Skeletal muscle tissue (tissue), 4 donors: ENCODE measurements at regions not wholly inside any gene's neighbourhood (a gene's known extent, or its start where the extent isn't known, plus 50 kb on each side); places are given as distances from the start of the nearest gene placed in this dataset. TPM values are rescaled to one million over a fixed set of nuclear protein-coding genes. Genes with fewer than 3 reads are reported as not detected.

ENCODE experiments used
- H3K27ac ChIP-seq: one replicate; pipeline ENCODE4 v1.7.0; 2013; ENCODE audit warnings: mild to moderate bottlenecking, low read depth, low read length, inconsistent platforms
- H3K27me3 ChIP-seq, 3 donors: one replicate each; pipeline ENCODE4 v1.7.0; 2013; ENCODE audit warnings: low read length in 3 of 3; ENCODE audit not compliant: control insufficient read depth in 3 of 3, insufficient read depth in 3 of 3
- H3K36me3 ChIP-seq, 3 donors: one replicate each; pipeline ENCODE4 v1.7.0; 2013; ENCODE audit warnings: low read length in 3 of 3; ENCODE audit not compliant: control insufficient read depth in 3 of 3, insufficient read depth in 3 of 3
- H3K4me1 ChIP-seq, 3 donors: one replicate each; pipeline ENCODE4 v1.7.0; 2013; ENCODE audit warnings: low read length in 3 of 3, mild to moderate bottlenecking in 3 of 3; ENCODE audit not compliant: control insufficient read depth in 3 of 3, insufficient read depth in 3 of 3
- H3K4me3 ChIP-seq, 3 donors: one replicate each; pipeline ENCODE4 v1.7.0; 2013; ENCODE audit warnings: low read length in 3 of 3
- H3K9ac ChIP-seq, 3 donors: one replicate each; pipeline ENCODE4 v1.7.0; 2013; ENCODE audit warnings: low read length in 3 of 3, mild to moderate bottlenecking in 3 of 3, moderate library complexity in 2 of 3, low read depth in 1 of 3
- H3K9me3 ChIP-seq, 3 donors: one replicate each; pipeline ENCODE4 v1.7.0; 2013; ENCODE audit warnings: low read length in 3 of 3; ENCODE audit not compliant: control insufficient read depth in 3 of 3
- small RNA-seq: library from RNA; depleted of rRNA; stranded (forward); fragments of <200 nt; gene quantifications from one replicate; pipeline ENCODE3, GENCODE V24; 2014
- donor health status: Osteomylitis.

DNA sequence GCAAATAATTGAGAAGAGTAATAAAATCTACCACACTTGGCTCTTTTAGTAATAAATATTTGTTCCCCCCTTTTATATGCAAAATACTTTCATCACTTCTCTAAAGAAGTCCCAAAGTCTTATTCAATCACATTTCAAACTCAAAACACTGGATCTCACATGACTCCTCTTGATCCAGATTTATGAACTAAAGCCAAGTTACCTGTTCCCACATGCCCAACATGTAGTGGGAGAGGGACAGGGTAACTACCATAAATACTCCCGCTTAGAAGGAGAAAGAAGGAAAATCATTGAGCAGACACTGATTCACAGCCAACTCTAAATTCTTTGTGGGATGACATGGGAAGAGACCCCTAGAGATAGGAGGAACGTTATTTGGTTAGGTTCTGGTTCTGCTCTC is 64.9 kb upstream of the PMFBP1 start:
- Histone ChIP-seq H3K27me3 (no peaks in the 10 kb centered on the region), H3K4me3 (no peak overlapping the region), H3K27ac (no peak overlapping the region), H3K4me1 (no peaks in the 10 kb centered on the region), H3K9ac (no peak overlapping the region), H3K9me3 (no peaks in the 10 kb centered on the region), H3K36me3 (no peaks in the 10 kb centered on the region)

- Histone ChIP-seq H3K27ac (no peak overlapping the region), H3K9me3 (no peaks in the 10 kb centered on the region), H3K4me1 (no peaks in the 10 kb centered on the region), H3K36me3 (no peaks in the 10 kb centered on the region), H3K4me3 (no peak overlapping the region), H3K27me3 (no peaks in the 10 kb centered on the region), H3K9ac (no peak overlapping the region)
Measured at GRCh38 chr16:72234387-72234786, 62.4 kb upstream of the PMFBP1 start.

DNA sequence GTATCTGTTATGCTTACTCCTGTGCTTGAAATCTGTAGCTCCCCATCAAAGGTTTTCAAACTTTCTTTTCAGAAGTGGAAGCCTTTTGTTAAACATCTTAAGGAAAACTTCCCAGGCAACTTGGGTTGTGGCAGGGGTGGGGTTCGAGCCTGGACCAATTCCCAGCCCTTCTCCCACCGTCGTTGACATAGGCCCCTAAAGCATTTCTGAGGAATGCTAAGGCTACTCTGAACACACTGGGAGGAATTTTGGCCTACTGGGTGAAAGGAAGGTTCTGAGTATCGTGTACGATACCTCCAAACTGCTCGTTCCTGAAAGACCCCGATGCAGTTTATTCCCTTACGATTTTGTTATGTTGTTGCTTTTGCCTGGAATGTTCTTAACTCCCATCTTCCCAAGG is 56.1 kb upstream of the PMFBP1 start:
- Histone ChIP-seq H3K4me1 (no peaks in the 10 kb centered on the region), H3K27ac (no peak overlapping the region), H3K4me3 (no peak overlapping the region), H3K9ac (no peak overlapping the region), H3K27me3 (no peaks in the 10 kb centered on the region), H3K36me3 (no peaks in the 10 kb centered on the region), H3K9me3 (no peaks in the 10 kb centered on the region)

- Histone ChIP-seq H3K9me3 (no peaks in the 10 kb centered on the region), H3K9ac (no peak overlapping the region), H3K27me3 (no peaks in the 10 kb centered on the region), H3K4me1 (no peaks in the 10 kb centered on the region), H3K27ac (no peak overlapping the region), H3K4me3 (no peak overlapping the region), H3K36me3 (no peaks in the 10 kb centered on the region)
Measured at GRCh38 chr16:72226136-72226535, 54.2 kb upstream of the PMFBP1 start.

DNA sequence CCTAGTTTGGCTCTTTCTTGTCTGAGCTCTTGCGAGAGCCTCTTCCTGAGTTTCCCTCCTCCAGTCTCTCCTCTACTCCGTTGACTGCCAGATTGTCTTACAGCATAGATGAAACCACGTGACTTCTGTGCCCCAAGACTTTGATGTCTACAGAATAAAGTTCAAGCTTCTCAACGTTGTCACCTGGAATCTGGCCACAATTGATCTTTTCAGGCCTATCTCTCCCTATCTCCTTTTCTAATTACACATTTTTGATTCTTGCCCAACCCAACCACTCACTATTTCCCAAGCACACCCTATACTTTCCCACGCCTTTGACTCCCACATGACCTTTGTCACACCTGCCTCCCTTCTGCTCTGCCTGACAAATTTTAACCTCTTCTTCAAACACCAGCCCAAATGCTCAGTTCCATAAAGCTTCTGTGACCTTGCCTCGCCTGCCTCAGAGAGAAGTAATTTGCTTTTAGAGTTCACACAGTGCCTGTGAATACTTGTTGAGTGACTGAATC is 52.4 kb upstream of the PMFBP1 start:
- Histone ChIP-seq H3K4me1 (no peaks in the 10 kb centered on the region), H3K4me3 (no peak overlapping the region), H3K9ac (no peak overlapping the region), H3K36me3 (no peaks in the 10 kb centered on the region), H3K27me3 (peaks cover 0 to 2% (median 0%) of the 10 kb centered on the region in 3 donors), H3K27ac (no peak overlapping the region), H3K9me3 (no peaks in the 10 kb centered on the region)

DNA sequence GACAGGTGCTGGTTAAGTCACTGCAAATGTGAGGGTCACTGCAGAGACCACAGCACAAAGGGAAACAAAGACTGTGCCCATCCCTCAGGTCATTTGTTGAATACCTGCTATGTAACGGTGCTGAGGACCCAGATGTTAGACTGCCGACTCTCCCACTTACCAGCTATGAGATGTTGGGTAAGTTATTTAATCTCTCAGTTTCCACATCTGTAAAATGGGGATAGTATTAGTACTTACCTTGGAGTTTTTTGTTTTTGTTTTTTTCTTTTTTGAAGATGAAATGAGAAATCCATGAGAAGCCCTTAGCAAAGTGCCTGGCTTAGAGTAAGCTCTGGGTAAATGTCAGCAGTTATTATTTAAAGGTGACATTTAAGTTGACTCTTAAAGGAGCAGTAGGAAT is 50.5 kb upstream of the PMFBP1 start:
- Histone ChIP-seq H3K36me3 (no peaks in the 10 kb centered on the region), H3K9ac (no peak overlapping the region), H3K27ac (no peak overlapping the region), H3K4me3 (no peak overlapping the region), H3K9me3 (no peaks in the 10 kb centered on the region), H3K4me1 (no peaks in the 10 kb centered on the region), H3K27me3 (peaks cover 0 to 2% (median 0%) of the 10 kb centered on the region in 3 donors)

Small RNAs in the stretch of these regions (small RNA-seq; reads per million reads assigned to genes)
- gene RF00026 (not detected), gene RNU7-90P (not detected)
